ENCODE measurements at regions not wholly inside any gene's neighbourhood (a gene's known extent, or its start where the extent isn't known, plus 50 kb on each side); places are given as distances from the start of the nearest gene placed in this dataset.

- TF ChIP-seq EZH2 (IDR thresholded peaks at IDR 0.05; ENCODE audit: insufficient read depth, poor library complexity, severe bottlenecking) (no peak), EZH2phosphoT487 (IDR thresholded peaks at IDR 0.05; ENCODE audit: insufficient read depth, low read depth) (no peak)
Measured at GRCh38 chr2:19124135-19124534, 234.3 kb downstream of the OSR1 start.
